ENCODE measurements at regions not wholly inside any gene's neighbourhood (a gene's known extent, or its start where the extent isn't known, plus 50 kb on each side); places are given as distances from the start of the nearest gene placed in this dataset.

- TF ChIP-seq CTCF (IDR thresholded peaks at IDR 0.05 in 4 of 5, conservative IDR thresholded peaks at IDR 0.05 in 1 of 5) (no peak), POLR2A (IDR thresholded peaks at IDR 0.05) (no peak)
Measured at GRCh38 chr2:220894069-220894468, 678.0 kb downstream of the EPHA4 start.

Data from gastrocnemius medialis (tissue), 4 donors.